ENCODE measurements at regions not wholly inside any gene's neighbourhood (a gene's known extent, or its start where the extent isn't known, plus 50 kb on each side); places are given as distances from the start of the nearest gene placed in this dataset.

DNA sequence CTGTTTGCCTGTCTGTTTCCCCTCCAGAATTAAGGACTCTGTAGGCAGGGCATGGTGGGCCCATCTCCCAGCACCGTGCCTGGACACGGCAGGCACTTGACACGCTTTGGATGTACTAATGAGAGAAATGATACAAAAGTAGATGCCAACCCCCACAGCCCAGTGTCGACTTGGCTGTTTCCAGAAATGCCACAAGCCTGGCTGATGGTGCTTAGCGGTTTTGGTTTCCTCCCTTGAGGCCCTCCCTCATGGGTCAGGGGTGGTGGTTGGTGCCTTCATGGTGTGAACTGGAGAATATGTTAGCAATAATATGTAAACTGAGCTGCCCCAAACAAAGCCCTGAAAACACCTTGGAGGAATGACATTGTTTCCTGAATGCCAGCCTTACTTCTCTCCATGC, 55.5 kb upstream of the ESRRB start:
- TF ChIP-seq, protein P1, sequence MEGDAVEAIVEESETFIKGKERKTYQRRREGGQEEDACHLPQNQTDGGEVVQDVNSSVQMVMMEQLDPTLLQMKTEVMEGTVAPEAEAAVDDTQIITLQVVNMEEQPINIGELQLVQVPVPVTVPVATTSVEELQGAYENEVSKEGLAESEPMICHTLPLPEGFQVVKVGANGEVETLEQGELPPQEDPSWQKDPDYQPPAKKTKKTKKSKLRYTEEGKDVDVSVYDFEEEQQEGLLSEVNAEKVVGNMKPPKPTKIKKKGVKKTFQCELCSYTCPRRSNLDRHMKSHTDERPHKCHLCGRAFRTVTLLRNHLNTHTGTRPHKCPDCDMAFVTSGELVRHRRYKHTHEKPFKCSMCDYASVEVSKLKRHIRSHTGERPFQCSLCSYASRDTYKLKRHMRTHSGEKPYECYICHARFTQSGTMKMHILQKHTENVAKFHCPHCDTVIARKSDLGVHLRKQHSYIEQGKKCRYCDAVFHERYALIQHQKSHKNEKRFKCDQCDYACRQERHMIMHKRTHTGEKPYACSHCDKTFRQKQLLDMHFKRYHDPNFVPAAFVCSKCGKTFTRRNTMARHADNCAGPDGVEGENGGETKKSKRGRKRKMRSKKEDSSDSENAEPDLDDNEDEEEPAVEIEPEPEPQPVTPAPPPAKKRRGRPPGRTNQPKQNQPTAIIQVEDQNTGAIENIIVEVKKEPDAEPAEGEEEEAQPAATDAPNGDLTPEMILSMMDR (IDR thresholded peaks at IDR 0.05; ENCODE audit: low read depth, low read length, poor library complexity, severe bottlenecking) = no peak
- TF ChIP-seq EZH2phosphoT487 (IDR thresholded peaks at IDR 0.05; ENCODE audit: borderline replicate concordance, low read length) = no peak
